WERI-Rb-1 (cell line): ENCODE measurements at regions not wholly inside any gene's neighbourhood (a gene's known extent, or its start where the extent isn't known, plus 50 kb on each side); places are given as distances from the start of the nearest gene placed in this dataset.
A peak's percentile ranks its signal among the peaks of the same experiment; 100 is the strongest.
"Not testable (repeated sequence)": the region's sequence is repeated elsewhere in the genome, so short reads cannot be mapped to it uniquely, and the experiment has no call there.

Source experiments
- DNase-seq: peaks from one replicate; pipeline ENCODE4 v3.0.0-alpha.2; 2020
- H3K27ac ChIP-seq: fragments of 250-450 bp; sonication (Bioruptor Pico); 2 replicates; pipeline ENCODE4 v1.5.1; 2020; ENCODE audit warnings: mild to moderate bottlenecking, moderate library complexity
- H3K27me3 ChIP-seq: fragments of 250-450 bp; sonication (Bioruptor Pico); 2 replicates; pipeline ENCODE4 v1.5.1; 2021; ENCODE audit warnings: mild to moderate bottlenecking, low read depth, moderate library complexity; ENCODE audit not compliant: insufficient read depth, severe bottlenecking
- H3K36me3 ChIP-seq: fragments of 250-450 bp; sonication (Bioruptor Pico); 2 replicates; pipeline ENCODE4 v1.5.1; 2020; ENCODE audit warnings: mild to moderate bottlenecking, moderate library complexity
- H3K4me3 ChIP-seq: 2 replicates; pipeline ENCODE4 v1.5.1; 2011; ENCODE audit warnings: low read depth, mild to moderate bottlenecking, control low read depth, low read length
- H3K9me3 ChIP-seq: fragments of 250-450 bp; sonication (Bioruptor Pico); 2 replicates; pipeline ENCODE4 v1.5.1; 2021; ENCODE audit warnings: mild to moderate bottlenecking, moderate library complexity; ENCODE audit not compliant: severe bottlenecking
- TF ChIP-seq, protein P1 (sequence below): IDR thresholded peaks from 2 replicates; pipeline ENCODE4 v1.5.1; 2011; ENCODE audit warnings: low read depth, mild to moderate bottlenecking, control low read depth, inconsistent platforms, low read length

DNA sequence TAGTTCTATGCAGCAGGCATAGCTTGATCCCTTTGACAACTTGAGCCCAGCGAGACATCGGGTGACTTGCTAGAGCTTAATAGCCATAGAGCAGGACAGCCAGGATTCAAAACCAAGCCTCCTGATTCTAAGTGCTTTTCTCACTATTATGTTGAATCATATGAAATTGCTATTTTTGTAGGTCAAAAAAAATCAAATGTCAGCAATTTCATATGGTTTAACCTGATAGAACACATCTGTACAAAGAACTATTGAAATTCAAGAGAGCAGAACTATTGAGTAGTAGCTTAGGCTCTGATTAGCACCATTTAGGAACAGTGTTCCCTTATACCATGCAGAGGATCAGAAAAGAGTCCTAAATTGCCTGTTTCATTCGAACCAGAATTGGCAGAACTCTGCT is 132.0 kb downstream of the EMP1 start:
- no peaks in the 10 kb centered on the region for H3K9me3 ChIP-seq
- peak; percentile 62 for DNase-seq
- H3K4me3 ChIP-seq = no peak overlapping the region
- no peak overlapping the region for H3K27ac ChIP-seq
- H3K36me3 ChIP-seq = no peaks in the 10 kb centered on the region
- TF ChIP-seq, protein P1, sequence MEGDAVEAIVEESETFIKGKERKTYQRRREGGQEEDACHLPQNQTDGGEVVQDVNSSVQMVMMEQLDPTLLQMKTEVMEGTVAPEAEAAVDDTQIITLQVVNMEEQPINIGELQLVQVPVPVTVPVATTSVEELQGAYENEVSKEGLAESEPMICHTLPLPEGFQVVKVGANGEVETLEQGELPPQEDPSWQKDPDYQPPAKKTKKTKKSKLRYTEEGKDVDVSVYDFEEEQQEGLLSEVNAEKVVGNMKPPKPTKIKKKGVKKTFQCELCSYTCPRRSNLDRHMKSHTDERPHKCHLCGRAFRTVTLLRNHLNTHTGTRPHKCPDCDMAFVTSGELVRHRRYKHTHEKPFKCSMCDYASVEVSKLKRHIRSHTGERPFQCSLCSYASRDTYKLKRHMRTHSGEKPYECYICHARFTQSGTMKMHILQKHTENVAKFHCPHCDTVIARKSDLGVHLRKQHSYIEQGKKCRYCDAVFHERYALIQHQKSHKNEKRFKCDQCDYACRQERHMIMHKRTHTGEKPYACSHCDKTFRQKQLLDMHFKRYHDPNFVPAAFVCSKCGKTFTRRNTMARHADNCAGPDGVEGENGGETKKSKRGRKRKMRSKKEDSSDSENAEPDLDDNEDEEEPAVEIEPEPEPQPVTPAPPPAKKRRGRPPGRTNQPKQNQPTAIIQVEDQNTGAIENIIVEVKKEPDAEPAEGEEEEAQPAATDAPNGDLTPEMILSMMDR = no peak
- H3K27me3 ChIP-seq = no peaks in the 10 kb centered on the region

DNA sequence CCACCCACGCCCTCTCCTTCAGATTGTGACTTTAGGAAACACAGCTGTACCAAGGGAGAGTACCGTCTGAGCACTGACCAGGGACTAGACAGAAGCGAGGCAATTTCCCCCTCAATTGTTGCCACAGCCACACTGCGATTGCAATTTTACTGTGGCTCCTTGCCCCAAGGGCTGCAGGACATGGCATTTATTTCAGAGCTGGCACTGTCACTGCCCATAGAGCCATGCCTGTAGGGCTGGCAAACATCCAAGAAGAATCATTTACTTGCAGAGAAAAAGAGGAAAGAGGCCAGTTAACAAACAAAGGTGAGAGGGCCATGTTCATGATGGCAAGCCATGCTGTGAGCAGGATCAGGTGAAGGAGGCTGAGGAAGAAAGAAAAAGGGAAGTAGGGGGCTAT is 129.6 kb downstream of the EMP1 start:
- H3K27ac ChIP-seq = no peak overlapping the region
- DNase-seq = no peak
- TF ChIP-seq, protein P1 = no peak
- no peaks in the 10 kb centered on the region for H3K27me3 ChIP-seq
- H3K36me3 ChIP-seq = no peaks in the 10 kb centered on the region
- H3K4me3 ChIP-seq = no peak overlapping the region
- H3K9me3 ChIP-seq = no peaks in the 10 kb centered on the region

DNA sequence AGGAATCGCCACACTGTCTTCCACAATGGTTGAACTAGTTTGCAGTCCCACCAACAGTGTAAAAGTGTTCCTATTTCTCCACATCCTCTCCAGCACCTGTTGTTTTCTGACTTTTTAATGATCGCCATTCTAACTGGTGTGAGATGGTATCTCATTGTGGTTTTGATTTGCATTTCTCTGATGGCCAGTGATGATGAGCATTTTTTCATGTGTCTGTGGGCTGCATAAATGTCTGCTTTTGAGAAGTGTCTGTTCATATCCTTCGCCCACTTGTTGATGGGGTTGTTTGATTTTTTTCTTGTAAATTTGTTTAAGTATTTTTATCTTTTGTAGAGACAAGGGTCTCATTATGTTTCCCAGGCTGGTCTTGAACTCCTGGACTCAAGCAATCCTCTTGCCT is 128.5 kb downstream of the EMP1 start:
- H3K27ac ChIP-seq, H3K27me3 ChIP-seq, H3K4me3 ChIP-seq, DNase-seq, H3K36me3 ChIP-seq, H3K9me3 ChIP-seq: not testable (repeated sequence)

GRCh38 chr12:13318231-13319015 is 121.9 kb downstream of the EMP1 start:
- H3K36me3 ChIP-seq = no peaks in the 10 kb centered on the region
- no peaks in the 10 kb centered on the region for H3K27me3 ChIP-seq
- no peak for DNase-seq
- TF ChIP-seq, protein P1 = no peak
- peaks cover 4% of the 10 kb centered on the region for H3K9me3 ChIP-seq
- no peak overlapping the region for H3K4me3 ChIP-seq
- no peak overlapping the region for H3K27ac ChIP-seq

DNA sequence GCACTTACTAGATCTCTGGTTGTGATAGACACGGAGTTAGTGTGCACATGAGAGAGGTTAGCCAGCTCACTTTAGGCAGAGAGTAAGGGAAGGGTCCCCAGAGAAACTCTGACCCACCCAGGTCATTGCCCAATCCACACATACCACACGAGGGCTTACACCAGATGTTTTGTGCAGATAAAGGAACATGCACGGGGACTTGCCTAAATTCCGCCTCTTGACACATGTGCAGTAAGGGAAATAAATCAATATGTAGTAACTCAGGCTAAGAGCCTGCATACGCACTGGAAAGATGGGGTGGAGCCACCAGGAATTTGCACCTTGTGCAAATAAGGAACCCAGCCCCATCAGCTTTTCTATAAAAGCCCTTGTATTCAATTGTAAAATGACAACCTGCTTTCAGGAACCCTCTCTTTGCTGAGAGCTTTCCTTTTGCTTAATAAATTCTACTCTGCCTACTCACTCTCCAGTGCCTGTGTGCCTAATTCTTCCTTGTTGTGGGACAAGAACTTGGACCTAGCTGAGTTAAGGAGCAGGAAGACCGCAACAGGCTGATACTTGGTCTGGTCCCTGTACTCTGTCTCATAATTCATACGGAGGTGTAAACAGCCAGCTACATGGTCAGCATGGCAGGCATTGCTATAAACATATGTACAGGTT is 120.2 kb downstream of the EMP1 start:
- Histone ChIP-seq H3K9me3 (peaks cover 4% of the 10 kb centered on the region), H3K36me3 (no peaks in the 10 kb centered on the region), H3K27me3 (no peaks in the 10 kb centered on the region), H3K27ac (no peak overlapping the region), H3K4me3 (no peak overlapping the region)
- TF ChIP-seq, protein P1 = no peak
- no peak for DNase-seq

GRCh38 chr12:13313886-13314285 is 117.4 kb downstream of the EMP1 start:
- TF ChIP-seq, protein P1 = no peak
- Histone ChIP-seq H3K36me3 (no peaks in the 10 kb centered on the region), H3K9me3 (peaks cover 4% of the 10 kb centered on the region), H3K27ac (no peak overlapping the region), H3K27me3 (no peaks in the 10 kb centered on the region), H3K4me3 (no peak overlapping the region)
- DNase-seq = no peak
